GM21723 (cell line): ENCODE measurements at regions not wholly inside any gene's neighbourhood (a gene's known extent, or its start where the extent isn't known, plus 50 kb on each side); places are given as distances from the start of the nearest gene placed in this dataset.
"Not testable (repeated sequence)": the region's sequence is repeated elsewhere in the genome, so short reads cannot be mapped to it uniquely, and the experiment has no call there.

ENCODE experiments used
- ATAC-seq: cut with Tn5 transposase; IDR thresholded peaks from one replicate; pipeline ENCODE4 v1.9.1; 2021; ENCODE audit warnings: mild to moderate bottlenecking, moderate library complexity; ENCODE audit not compliant: unreplicated experiment

DNA sequence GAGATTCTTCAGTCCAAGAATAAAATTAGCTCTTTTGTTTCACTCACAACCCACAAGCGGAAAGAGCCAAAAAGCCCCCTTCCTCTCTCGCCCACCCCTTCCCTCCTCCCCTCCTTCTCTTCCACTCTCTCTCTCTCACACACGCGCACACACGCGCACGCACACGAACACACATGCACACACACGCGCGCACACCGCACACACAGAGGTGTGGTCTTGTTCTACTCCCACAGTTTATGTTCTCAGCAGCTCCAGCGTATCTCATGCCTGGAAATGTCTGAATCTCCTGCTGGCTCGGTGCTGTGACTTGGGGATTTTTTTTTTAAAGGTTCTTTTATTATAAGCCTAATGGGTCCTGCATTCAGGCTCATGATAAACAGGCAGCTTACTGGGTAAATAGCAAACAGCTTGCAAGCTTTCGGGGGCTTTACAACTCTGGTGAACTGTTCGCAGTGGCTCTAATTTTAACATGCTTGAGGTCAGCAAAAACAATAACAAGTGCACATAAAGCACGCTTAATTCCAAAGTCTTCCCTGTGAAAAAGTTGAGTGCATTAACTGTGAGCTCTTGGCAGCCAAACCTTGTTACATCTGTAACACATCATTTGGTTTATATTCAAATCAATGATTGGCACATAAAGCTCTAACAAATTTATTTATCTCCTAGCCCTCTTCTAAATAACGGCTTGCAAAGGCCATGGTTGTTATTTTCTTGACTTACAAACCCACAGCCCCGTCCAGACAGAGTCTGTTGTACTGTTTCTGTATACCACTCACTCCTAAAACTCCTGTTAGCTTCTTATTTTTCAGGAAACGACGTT, 424.1 kb upstream of the MGMT start:
- no peak for ATAC-seq

DNA sequence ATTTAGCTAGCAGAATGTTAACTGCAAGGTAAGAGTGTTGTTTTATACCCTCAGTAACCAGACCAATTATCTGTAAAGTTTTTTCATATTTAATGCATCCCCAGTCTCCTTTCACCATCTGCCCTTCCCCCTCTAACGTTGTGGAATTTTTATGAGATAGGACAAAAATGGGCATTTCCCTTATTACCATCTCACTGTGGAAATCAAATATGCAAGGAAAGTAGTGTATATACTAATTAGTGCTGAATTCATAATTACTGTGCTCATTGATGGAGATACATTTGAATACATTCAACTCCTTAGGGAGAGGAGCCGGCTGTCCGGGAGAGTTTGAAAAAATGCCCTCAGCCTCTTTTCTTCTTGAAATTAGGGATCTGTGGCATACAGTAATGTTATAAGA, 423.4 kb upstream of the MGMT start:
- no peak for ATAC-seq

DNA sequence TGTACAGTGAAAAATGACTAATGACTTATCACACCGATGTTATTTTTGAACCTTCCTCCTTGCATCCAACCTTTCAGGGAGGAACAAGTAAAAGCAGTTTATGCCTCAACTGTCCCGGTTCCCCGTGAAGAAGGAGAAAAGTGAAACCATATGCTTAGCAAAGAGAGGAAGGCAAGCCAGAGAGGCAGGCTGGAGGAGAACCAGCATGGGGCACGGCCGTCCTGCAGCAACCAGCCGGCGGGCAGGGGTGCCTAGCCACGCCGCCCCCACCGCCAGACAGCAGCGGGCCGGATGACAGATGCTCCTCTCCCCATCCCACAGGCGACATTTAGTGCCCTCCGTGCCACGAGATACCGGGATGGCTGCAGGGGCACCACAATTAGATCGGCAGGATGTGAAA, 421.4 kb upstream of the MGMT start:
- no peak for ATAC-seq

DNA sequence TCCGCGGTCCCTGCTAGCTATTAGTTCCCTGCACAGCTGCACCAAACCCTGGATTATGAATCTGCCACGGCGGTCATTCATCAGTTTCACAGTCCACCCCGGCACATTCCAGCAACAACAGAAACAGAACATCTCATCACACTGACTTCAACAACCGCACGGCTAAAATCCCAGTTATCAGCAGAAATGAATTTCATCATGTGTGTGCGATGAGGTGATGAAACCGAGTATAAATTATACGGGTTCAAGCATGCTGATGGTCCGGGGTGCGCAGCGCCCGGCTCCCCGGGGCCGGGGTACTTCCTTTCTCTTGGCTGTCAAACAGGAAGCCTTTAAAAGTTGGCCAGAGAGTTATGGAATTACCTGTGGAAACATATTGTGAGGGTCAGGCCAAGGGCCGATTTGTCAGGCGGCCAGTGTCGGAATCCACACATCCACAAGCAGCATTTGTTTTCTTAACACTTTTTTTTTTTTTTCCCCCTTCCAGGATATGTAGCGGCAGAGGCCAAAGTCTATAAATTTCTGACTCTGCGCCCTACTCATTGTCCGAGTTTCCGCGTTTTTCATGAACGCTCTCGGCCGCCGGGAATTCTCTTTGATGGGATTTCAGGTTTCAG, 420.9 kb upstream of the MGMT start:
- no peak for ATAC-seq

DNA sequence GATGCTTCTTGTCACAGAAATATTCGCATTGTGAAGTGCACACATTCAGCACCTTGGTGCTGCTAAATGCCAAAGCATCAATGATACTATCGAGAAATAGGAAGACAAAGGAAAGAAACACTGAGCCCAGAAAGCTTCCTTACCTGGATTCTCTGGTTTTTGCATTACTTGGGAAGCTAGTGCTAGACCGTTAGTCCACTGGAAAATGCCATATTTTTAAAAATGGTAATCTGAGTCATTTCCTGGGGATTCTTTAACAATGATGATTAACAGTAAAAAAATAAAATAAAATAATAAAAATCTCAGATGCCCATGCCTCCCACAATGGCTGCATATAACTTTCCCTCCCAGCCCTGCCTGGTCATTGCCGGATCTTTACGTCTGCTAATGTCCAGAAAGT, 420.1 kb upstream of the MGMT start:
- ATAC-seq: no peak

DNA sequence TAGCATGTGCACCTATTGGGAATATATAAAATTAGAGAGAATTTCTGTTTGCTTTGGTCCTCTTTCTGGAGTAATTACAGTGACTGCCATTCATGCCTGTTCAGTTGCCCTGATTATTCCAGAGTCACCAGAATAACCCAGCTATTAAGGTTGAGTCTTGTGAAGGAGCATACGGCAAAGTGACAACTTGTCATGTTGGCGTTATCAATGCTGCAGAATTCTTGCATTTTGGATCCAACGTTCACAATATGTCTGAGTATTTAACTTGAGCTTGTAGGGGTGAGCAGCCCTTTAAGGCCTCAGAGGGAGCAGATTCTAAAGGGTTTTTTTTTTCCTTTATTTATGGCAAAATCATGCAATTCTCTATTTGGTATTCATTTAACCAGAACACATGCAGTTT, 419.4 kb upstream of the MGMT start:
- no peak for ATAC-seq

DNA sequence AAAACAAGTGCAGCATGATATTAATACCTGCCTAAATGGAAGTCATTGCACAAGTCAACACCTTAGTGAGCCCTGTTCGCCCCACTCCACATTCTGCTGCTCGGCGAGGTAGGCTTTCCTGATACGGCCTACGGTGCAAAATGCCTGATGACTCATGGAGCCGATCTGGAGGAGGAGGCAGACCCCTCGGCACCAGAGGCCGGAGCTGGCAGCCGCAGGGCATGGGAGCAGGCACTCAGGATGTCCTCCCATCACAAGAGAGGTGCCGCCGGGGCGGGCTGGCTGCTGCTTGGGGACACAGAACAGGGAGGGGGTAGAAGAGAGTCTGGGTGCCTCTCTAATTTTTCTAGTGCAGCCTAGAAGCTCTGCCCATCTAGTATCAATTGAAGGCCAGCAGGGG, 418.5 kb upstream of the MGMT start:
- no peak for ATAC-seq

DNA sequence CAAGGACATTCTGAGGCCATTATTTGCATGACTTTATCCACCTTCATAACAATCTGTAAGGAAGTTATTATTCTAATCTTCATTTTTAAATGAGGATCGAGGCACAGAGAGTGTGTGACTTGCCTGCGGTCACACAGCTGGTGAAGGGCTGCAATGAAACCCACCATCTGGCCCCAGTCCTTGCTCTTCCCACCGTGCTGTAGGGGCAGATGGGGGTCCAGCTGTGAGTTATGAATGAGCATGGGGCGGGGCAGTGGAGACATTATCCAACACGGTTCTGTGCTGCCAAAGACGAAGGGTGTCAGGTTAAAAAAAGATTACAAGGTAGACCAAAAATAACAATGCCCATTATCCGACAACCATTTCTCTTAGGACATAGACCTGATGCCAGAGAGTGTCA, 417.5 kb upstream of the MGMT start:
- no peak for ATAC-seq

DNA sequence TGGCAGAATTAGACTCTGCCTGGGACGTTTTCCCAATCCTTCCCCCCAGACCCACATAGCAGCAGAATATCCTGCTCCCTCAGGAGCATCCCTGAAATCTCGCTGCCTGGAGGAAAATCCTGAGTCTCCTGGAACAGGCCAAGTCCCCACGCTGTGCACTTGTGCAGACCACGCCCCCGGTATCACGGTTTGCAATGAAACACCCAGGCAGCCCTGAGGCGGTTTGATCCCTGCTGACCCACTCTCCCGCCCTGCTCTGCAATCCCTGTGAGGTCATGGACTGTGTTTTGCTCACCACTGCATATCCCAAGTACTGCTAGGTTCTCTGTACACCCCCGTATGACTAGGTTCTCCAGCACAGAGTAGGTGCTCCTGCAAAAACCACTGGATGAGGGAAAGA, 411.8 kb upstream of the MGMT start:
- ATAC-seq: no peak

DNA sequence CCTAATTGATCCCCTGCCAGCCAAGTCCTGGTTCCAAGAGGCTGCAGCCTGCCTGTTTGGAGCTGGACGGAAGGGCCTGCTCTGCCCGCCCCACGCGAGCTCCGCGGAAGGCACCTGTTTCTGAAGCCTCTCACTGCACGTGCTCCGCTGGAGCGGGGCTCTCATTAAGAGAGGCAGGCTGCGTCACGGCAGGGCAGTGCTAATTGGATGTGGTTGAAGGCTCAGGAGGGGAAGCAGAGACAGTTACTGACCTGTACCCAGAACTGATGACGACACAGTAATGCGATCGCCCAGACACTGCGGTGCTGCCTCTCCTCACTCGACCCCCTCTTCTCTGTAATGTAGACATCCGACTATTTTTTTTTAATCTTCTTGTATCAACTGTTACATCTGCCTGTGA, 411.1 kb upstream of the MGMT start:
- no peak for ATAC-seq

DNA sequence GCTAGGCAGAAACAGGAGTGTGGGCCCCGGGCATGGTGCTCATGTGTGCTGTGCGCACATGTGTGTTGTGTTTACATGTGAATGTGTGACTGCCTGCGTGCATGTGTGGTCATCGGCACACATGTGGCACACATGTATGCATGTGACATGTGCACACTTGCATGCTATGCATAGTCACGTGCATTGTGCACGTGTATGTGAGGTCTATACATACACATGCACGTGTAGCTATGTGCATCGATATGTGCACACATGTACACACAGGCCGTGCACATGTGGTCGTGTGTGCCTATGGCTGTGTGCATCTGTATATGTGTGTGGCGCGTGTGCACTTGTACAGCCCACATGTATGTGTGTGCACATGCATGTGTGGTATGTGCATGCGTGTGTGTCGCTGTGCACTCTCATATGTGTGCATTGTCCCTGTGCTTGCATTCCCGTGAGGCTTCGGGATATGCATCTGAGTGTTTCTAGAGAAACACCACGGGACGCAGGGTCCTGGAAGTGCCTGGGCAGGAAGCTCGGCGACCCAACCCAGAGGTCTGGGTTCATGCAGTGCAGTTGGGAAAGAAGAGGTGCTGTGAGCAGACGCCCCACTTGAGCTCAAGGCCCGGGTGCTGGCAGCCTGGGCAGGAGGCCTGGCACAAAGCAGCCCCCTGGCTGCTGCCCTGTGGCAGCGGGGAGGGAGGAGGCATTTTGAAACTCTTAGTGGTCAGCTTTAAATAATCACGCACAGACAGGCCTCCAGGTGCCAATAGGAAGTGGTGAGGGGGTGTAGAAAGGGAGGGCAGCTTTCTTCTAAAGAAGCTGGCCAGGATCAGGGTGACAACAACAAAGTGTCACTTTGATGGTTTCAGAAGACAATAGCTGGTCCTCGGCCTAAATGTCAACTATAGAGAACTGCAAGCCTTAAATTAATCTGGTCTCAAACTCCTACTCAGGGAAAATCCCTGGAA, 410.0 kb upstream of the MGMT start:
- ATAC-seq: peak; percentile 29

DNA sequence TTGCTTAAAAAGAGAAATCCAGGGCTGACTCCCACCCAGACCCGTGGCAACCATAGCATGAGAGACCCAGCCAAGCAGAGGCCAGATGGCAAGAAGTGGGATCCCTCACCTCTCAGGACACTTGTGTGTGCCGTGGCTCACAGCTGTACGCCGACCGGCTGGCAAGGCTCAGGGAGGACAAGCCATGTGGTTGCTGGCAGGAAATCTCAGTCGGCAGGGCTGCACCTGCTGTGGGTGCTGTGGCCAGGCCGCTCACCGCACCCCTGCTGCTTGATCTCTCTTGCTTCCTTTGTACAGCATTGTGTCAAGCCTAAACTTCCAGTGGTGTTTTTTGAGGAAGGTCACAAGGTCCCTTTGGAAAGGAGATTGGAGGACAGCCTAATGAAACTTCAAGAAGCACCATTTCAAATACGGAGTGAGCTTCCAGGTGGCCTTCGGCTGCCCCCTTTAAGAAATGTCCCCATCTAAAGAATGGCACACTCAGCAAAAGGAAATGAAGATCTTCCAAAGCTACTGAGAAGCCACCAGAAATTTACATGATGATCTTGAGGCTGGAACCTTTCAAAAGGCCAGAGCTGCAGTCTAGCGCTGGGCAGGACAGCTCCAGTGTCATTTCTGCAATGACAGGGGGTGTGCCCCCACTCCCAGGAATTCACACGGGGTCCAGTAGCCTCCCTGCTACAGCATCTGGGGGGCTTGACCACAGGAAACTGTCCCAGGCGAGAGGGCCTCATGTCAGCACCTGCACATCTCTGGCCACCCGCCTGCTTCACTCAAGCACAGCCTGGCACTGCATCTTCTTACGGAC, 409.0 kb upstream of the MGMT start:
- ATAC-seq: peak; percentile 95

DNA sequence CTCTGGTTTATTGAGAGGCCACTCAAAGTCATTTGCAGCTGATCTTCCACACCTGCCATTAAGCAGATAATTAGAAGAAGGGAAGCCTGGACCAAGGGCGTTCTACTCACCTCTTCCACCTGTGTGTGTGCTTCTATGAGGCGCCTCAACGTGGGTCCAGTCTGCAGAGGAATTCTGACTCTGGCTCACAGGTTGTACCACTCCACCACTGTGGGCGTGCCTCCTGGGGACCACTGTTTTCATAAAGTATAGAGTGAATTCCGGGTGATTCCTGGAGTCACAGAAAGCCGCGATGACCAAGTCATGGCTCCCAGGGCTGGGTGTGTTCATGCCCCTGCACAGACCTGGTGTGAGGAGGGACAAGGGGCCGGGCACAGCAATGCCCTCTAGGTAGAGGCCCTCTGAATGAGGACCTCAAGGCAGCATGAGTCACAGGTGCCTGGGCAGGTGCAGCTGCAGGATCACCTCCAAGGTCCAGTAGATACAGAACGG, 408.3 kb upstream of the MGMT start:
- ATAC-seq: no peak

DNA sequence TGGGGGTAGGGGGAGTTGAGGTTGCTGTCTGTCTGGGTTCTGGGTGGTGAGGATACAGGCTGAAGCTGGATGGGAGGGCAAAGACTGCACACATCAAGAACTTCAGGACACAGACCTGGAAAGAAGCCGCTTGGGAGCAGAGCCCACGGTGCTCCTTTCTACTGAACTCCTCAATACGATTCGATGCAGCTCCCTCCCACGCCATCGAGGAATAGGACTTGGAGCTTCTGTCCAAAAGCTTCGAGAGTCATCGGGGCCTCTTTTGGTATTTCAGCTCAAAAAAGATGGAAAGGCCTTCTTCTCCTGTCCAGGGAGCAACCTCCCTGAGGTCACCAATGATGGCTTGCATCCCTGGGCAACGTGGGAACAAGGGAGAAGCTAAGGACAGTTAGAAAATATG, 407.1 kb upstream of the MGMT start:
- no peak for ATAC-seq

DNA sequence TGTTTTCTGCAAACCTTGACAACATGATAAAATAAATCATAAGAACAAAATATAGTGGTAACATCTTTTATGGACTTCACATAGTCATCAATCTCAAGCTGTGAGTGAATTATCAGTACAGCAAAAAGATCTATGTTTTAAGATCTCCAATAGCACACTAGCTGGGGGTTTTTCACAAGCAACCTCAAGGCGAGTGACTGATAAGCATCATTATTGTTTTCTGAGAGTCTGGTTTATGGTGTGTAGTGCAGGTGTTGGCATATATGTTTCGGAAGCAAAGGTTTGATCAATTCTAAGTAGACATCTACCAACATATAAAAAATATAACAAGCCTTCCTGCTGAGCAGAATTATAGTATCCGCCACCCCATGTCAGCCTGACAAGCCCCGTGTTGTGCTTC, 403.8 kb upstream of the MGMT start:
- ATAC-seq: no peak

DNA sequence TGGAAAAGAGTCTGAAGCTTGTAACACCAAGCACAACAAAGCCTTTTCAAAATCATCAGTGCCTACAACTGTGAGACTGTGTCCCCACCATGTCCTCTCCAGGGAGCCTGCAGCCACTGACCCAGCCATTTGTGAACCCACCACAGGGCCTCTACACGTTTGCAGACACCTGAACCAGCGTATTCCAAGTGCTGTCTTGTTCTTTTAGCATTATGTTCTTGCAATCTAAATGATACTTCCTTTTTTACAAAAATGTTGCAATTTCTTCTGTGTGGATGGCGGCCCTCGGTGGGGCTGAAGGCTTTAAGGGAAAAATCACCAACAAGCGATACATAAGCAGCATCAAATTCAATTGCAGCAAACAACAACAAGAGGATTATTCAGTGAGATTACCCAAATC, 403.2 kb upstream of the MGMT start:
- no peak for ATAC-seq

DNA sequence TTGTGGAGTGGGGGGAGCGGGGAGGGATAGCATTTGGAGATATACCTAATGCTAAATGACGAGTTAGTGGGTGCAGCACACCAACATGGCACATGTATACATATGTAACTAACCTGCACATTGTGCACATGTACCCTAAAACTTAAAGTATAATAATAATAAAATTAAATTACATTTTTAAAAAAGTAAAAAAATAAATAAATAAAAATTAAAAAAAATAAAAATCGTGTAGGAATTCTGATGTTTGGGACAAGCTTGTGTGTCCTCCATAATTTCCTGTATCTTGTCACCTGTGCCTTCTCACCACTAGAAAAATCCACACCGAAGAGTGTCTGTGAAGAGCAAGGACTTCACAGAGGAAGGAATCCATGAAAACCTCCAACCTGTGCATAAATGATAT, 400.5 kb upstream of the MGMT start:
- not testable (repeated sequence) for ATAC-seq

DNA sequence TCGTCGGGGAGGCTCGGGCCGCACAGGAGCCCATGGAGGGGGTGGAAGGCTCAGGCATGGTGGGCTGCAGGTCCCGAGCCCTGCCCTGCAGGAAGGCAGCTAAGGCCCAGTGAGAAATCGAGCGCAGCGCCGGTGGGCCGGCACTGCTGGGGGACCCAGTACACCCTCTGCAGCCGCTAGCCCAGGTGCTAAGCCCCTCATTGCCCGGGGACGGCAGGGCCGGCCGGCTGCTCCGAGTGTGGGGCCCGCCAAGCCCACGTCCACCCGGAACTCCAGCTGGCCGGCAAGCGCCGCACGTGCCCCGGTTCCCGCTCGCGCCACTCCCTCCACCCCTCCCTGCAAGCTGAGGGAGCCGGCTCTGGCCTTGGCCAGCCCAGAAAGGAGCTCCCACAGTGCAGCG, 395.6 kb upstream of the MGMT start:
- ATAC-seq: not testable (repeated sequence)

DNA sequence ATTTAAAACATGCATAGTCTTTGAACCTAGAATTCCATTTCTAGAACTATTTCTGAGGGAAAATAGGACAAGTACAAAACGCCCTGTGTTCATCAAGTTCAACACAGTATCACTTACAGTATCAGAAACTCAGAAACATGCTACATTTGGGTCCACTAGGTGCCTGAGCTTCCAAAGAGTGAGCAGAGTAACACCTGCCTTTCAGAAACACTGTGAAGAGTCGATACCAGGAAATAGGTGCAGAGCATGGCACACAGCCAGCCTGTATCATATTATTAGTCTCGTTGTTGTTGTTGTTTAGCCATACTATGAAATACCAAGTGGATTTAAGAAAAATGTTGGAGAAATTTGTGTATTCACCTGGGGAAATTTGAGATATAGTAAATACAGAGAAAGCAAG, 392.1 kb upstream of the MGMT start:
- no peak for ATAC-seq

DNA sequence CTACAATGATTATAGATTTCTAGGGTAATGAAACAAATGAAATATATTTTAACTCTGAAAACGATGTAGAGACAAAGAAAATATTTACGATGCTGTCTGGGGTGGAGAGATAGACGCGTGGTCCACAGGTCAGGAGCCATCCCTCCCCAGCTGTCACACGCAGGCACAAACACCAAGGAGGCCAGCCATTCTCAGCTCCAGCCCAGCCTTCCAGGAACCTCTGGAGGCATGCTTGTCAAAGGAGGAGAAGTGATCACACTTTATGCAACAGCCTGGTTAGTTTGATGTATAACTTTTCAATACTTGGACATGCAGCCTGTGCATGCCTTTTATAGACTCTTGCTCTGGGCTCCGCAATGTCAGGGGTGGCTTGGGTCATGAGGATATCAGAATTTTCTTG, 391.5 kb upstream of the MGMT start:
- ATAC-seq: no peak

DNA sequence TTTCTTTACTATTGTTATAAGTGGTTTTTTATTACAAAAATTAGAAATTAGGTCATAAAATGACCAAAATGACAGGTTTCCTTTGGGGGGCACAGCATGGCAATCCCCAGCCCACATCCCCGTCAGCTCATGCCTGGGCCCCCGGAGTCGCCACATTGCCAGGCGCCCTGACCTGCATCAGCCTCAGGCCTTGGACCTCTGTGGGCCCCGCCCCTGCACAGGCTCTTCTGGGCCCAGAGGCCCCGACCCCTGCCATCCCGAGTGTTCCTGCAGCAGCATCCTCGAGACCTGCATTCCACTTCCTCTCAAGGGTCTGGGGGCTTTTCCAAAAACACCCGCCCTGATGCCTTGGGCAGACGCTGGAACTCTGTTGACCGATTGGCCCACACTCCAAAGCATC, 391.1 kb upstream of the MGMT start:
- ATAC-seq: no peak
